ENCODE measurements at regions not wholly inside any gene's neighbourhood (a gene's known extent, or its start where the extent isn't known, plus 50 kb on each side); places are given as distances from the start of the nearest gene placed in this dataset.
"Not testable (repeated sequence)": the region's sequence is repeated elsewhere in the genome, so short reads cannot be mapped to it uniquely, and the experiment has no call there.

DNA sequence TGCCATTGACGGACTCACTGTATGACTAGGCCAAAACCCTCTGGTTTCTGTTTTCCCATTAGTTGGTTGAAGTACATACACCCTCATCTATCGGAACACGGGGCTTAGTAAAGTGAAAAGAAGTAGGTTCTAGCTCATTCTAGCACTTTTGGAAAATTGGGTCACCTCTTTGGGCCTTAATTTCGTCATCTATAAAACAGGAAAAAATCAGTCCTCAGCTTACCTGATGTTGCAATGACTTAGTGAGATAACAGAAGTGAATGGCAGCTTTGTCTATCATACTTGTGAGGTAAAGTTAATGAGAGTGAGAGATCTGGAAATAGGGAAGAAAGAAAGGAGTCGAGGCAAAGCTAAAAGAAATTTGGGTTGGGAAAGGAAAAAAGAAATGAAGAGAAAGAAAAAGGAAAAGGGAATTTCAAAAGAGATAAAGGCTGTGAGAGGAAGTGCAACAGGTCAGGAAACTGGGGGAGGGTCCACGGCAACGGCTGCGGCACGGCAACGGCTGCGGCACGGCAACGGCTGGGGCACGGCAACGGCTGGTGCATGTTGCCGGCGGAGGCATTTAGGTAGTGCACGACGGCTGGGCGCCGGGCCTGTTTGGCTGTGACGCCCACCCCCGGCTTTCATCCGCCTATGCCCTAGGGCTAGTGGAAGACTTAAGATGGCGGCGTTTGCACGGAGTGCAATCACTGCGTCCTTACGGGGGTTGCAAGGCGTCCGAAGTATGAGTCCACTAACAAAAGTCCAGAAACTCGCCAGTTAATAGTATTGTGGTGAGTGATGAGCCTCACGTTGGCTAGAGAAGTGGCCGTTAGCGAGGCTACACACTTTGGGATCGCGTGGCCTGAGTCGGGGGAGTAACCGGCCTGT is 91.4 kb upstream of the XIST start:
- DNase-seq (ENCODE audit: low spot score), result peak; percentile 70

- no peak for DNase-seq (ENCODE audit: low spot score)
Measured at GRCh38 chrX:73940893-73941470, 88.5 kb upstream of the XIST start.

GRCh38 chrX:73937843-73938242 is 85.3 kb upstream of the XIST start:
- DNase-seq (ENCODE audit: low spot score), result not testable (repeated sequence)

GRCh38 chrX:73932522-73932921 is 80.0 kb upstream of the XIST start:
- no peak for DNase-seq (ENCODE audit: low spot score)

- no peak for DNase-seq (ENCODE audit: low spot score)
Measured at GRCh38 chrX:73930300-73930699, 77.8 kb upstream of the XIST start.

DNA sequence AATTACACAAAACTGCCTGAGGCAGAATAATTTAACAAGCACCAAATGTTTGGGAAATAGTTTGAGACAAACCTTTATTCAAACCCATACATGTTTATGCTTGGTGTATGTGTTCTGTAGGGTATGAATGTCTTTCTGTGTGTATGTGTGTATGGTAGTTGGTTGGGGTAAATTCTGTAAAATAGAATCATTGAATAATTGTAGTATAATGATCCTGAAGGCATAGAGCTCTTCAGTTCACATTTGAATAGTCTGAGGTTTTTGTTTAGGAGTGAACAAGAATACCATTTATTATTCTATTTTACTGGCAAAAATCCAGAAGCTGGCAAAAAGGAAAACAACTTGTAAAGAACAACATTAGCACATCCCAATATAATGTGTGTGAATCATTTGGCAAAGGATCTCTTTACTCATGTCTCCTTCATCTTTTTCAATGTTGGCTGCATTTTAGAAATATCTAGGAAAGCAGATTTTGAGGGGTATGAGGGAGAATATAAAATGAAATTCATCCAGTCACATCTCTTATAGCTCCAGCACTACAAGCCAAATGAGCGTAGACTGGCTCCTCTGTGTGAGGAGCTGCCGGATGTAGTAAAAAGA is 70.4 kb upstream of the XIST start:
- DNase-seq (ENCODE audit: low spot score), result no peak

DNA sequence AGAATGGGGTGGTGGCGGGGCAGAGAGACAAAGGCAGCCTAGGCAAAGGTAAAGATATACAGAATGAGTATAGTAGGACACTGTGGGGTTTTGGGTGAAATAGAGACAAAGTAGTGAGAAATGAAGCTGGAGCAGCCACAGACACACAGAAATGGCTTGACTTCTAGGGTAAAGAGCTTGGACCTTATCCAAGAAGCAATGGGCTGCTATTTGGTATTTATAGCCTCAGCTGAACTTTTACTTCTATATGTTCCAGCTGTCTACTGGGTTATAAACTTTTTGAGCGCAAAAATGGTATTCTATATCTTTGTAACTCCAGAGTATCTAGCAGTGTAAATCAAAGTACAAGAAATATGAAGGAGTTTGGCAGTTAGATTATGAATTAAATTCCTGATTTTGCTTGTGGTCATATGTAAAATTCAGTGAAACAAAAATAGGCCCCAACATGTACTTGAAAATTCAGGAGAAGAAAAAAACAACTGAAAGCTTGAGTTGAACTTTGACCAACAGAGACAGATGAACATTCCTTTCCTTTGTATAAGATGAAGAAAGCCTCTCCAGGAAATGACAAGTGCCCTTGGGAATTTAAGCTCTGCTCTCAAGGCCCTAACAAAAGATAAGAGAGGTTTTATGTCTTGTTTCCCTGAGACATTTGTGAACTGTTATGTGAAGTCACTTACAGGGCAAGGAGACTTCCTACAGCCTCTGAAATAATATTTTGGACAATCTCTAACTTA is 64.6 kb upstream of the XIST start:
- DNase-seq (ENCODE audit: low spot score), result no peak

- DNase-seq (ENCODE audit: low spot score), result no peak
Measured at GRCh38 chrX:73916489-73916888, 64.0 kb upstream of the XIST start.

- DNase-seq (ENCODE audit: low spot score), result not testable (repeated sequence)
Measured at GRCh38 chrX:73914792-73915191, 62.3 kb upstream of the XIST start.

DNA sequence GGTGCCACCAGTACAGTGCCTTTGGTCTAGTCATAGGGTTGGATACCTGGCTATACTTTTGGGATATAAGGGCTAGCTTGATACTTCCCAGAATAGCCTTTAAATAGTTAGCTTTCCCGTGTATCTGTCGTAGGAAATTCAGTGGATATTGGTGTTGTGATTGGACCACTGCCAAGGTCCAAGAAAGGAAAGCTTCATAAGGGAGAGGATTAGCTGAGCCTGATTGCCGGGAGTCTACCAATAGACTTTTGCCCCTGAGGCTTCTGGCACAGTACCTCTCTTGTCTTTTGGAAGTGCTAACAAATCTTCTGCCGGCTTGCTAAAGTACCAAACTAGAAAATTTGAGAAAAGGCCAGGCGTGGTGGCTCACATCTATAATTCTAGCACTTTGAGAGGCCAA is 61.1 kb upstream of the XIST start:
- DNase-seq (ENCODE audit: low spot score), result no peak

DNA sequence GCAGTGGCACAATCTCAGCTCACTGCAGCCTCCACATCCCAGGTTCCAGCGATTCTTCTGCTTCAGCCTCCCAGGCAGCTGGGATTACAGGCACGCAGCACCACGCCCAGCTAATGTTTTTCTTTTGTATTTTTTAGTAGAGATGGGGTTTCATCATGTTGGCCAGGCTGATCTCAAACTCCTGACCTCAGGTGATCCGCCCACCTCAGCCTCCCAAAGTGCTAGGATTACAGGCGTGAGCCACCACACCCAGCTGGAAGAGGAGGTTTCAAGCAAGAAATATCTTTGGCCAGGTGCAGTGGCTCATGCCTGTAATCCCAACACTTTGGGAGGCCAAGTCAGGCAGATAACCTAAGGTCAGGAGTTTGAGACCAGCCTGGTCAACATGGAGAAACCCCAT is 59.4 kb upstream of the XIST start:
- not testable (repeated sequence) for DNase-seq (ENCODE audit: low spot score)

DNA sequence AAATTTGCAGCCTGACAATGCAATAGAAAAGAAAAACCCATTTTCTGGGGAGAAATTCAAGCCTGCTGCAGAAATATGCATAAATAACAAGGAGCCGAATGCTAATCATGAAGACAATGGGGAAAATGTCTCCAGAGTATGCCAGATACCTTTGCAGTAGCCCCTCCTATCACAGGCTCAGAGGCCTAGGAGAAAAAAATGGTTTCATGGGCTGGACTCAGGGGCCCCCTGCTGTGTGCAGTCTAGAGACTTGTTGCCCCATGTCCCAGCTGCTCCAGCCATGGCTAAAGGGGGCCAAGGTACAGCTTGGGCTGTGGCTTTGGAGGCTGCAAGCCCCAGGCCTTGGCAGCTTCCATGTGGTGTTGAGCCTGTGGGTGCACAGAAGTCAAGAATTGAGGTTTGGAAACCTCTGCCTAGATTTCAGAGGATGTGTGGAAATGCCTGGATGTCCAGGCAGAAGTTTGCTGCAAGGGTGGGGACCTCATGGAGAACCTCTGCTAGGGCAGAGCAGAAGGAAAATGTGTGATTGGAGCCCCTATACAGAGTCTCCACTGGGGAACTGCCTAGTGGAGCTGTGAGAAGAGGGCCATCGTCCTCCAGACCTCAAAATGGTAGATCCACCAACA is 53.3 kb upstream of the XIST start:
- DNase-seq (ENCODE audit: low spot score), result not testable (repeated sequence)

GRCh38 chrX:73903941-73904340 is 51.4 kb upstream of the XIST start:
- DNase-seq (ENCODE audit: low spot score), result no peak

Data from hematopoietic multipotent progenitor cell treated with erythropoietin and hydrocortisone succinate and interleukin-3 and kit ligand, for 17 days (in vitro differentiated cells).